A549 (cell line): ENCODE measurements at regions not wholly inside any gene's neighbourhood (a gene's known extent, or its start where the extent isn't known, plus 50 kb on each side); places are given as distances from the start of the nearest gene placed in this dataset.

Experiments
- ATAC-seq, 2 experiments: fragments of 200-7000 bp in 1 of 2; fragments of >200 bp in 1 of 2; cut with Nextera tagmentation in 1 of 2; cut with Tn5 transposase in 1 of 2; 3 replicates each; pipeline versions ENCODE4 v1.8.0 to v1.9.1; 2018 to 2020; ENCODE audit warnings: mild to moderate bottlenecking in 1 of 2, moderate library complexity in 1 of 2
- CTCF ChIA-PET: fragments of 300-600 bp; sonication (Branson Sonifier 250); formaldehyde crosslinking; extraction: SDS; loops from one replicate; lab custom pipeline; 2021; ENCODE audit warnings: antibody characterized with exemption, inconsistent platforms; lab: Yijun Ruan, JAX
- POLR2A ChIA-PET: fragments of 350-600 bp; formaldehyde crosslinking; extraction: SDS; loops from one replicate; lab custom pipeline; 2021; ENCODE audit warnings: antibody characterized with exemption, inconsistent platforms; lab: Yijun Ruan, JAX
- DNase-seq, 2 experiments: peaks; one replicate each; pipeline versions ENCODE4 v3.0.0 to v3.0.0-alpha.2; 2011 to 2016; ENCODE audit warnings: low read depth in 1 of 2, low spot score in 1 of 2
- FAIRE-seq: peaks from 2 replicates; lab custom pipeline; 2011; peaks lifted over from hg19 to GRCh38; lab: Jason Lieb, UNC
- H3K27ac ChIP-seq, 2 experiments: fragments of >200 bp; sonication (Bioruptor Twin); formaldehyde crosslinking; 3 replicates each; pipeline ENCODE4 v1.5.1; 2016 to 2017
- H3K4me1 ChIP-seq: fragments of >200 bp; sonication (Bioruptor Twin); formaldehyde crosslinking; 3 replicates; pipeline ENCODE4 v1.6.1; 2016
- H3K4me2 ChIP-seq: fragments of >200 bp; sonication (Bioruptor Twin); formaldehyde crosslinking; 3 replicates; pipeline ENCODE4 v1.6.1; 2016
- H3K4me3 ChIP-seq: fragments of >200 bp; sonication (Bioruptor Twin); formaldehyde crosslinking; 3 replicates; pipeline ENCODE4 v1.5.1; 2016
- H3K9me3 ChIP-seq: fragments of >200 bp; sonication (Bioruptor Twin); formaldehyde crosslinking; 3 replicates; pipeline ENCODE4 v1.6.1; 2016
- ATOH8 ChIP-seq: fragments of 250-450 bp; sonication (Bioruptor Pico); IDR thresholded peaks from 2 replicates; pipeline ENCODE4 v1.5.0; 2020; ENCODE audit warnings: low read depth, mild to moderate bottlenecking, moderate library complexity
- BHLHE40 ChIP-seq: IDR thresholded peaks from 2 replicates; pipeline ENCODE4 v1.6.1; 2012; ENCODE audit warnings: low read depth, low read length, inconsistent platforms
- CHD2 ChIP-seq: fragments of 150-350 bp; IDR thresholded peaks from 2 replicates; pipeline ENCODE4 v1.6.1; 2014; ENCODE audit warnings: low read length; ENCODE audit not compliant: partially characterized antibody
- EHF ChIP-seq: fragments of 250-450 bp; sonication (Bioruptor Pico); IDR thresholded peaks from 2 replicates; pipeline ENCODE4 v1.5.0; 2020; ENCODE audit warnings: mild to moderate bottlenecking
- ESRRA ChIP-seq: fragments of 150-350 bp; IDR thresholded peaks from 2 replicates; pipeline ENCODE4 v1.6.1; 2014; ENCODE audit warnings: mild to moderate bottlenecking, low read length, borderline replicate concordance
- FOSL2 ChIP-seq, 2 experiments: fragments of 450-650 bp in 1 of 2; fragments of >200 bp in 1 of 2; sonication (Bioruptor Twin) in 1 of 2; formaldehyde crosslinking; IDR thresholded peaks; 2 replicates each; pipeline versions ENCODE4 v1.5.0 to v1.6.1; 2016 to 2020; ENCODE audit warnings: mild to moderate bottlenecking in 1 of 2, moderate library complexity in 1 of 2
- GATA3 ChIP-seq: IDR thresholded peaks from 2 replicates; pipeline ENCODE4 v1.6.1; 2012; ENCODE audit warnings: borderline replicate concordance
- HOXB13 ChIP-seq: fragments of 250-450 bp; sonication (Bioruptor Pico); IDR thresholded peaks from 2 replicates; pipeline ENCODE4 v1.5.0; 2020; ENCODE audit warnings: low read depth, mild to moderate bottlenecking, moderate library complexity
- JUN ChIP-seq, 2 experiments: fragments of >200 bp; sonication (Bioruptor Twin); formaldehyde crosslinking; IDR thresholded peaks; 2 replicates in 1 of 2; 3 replicates in 1 of 2; pipeline ENCODE4 v1.6.1; 2016 to 2017
- MAZ ChIP-seq: fragments of 150-350 bp; IDR thresholded peaks from 2 replicates; pipeline ENCODE4 v1.6.1; 2014; ENCODE audit warnings: antibody characterized with exemption, low read depth, low read length, borderline replicate concordance
- MYC ChIP-seq: IDR thresholded peaks from 2 replicates; pipeline ENCODE4 v1.6.1; 2012; ENCODE audit warnings: mild to moderate bottlenecking, inconsistent platforms, low read length, improper control_type of control experiment, borderline replicate concordance
- NFE2L2 ChIP-seq: fragments of 150-350 bp; conservative IDR thresholded peaks from 2 replicates; pipeline ENCODE4 v1.6.1; 2014; ENCODE audit warnings: low read length
- PHF8 ChIP-seq: fragments of 200-600 bp; sonication (generic); IDR thresholded peaks from 2 replicates; pipeline ENCODE4 v1.6.1; 2016; ENCODE audit warnings: low read depth, mild to moderate bottlenecking, antibody characterized with exemption, moderate library complexity, borderline replicate concordance
- POLR2AphosphoS2 ChIP-seq: conservative IDR thresholded peaks from 2 replicates; pipeline ENCODE4 v1.6.1; 2012; ENCODE audit warnings: low read length, improper control_type of control experiment, inconsistent platforms
- RCOR1 ChIP-seq: fragments of 150-350 bp; IDR thresholded peaks from 2 replicates; pipeline ENCODE4 v1.6.1; 2014; ENCODE audit warnings: antibody characterized with exemption, low read length, low read depth
- REST ChIP-seq: fragments of 200-600 bp; sonication (generic); IDR thresholded peaks from 2 replicates; pipeline ENCODE4 v1.6.1; 2016; ENCODE audit warnings: antibody characterized with exemption, mild to moderate bottlenecking, moderate library complexity
- ZFP36 ChIP-seq: fragments of 450-650 bp; IDR thresholded peaks from 2 replicates; pipeline ENCODE4 v1.6.1; 2014; ENCODE audit warnings: borderline replicate concordance; ENCODE audit not compliant: partially characterized antibody
- ZSCAN20 ChIP-seq: fragments of 250-450 bp; sonication (Bioruptor Pico); IDR thresholded peaks from 2 replicates; pipeline ENCODE4 v1.8.0; 2022; ENCODE audit warnings: mild to moderate bottlenecking, moderate library complexity
- WGBS: methylation state at CpG from one replicate; pipeline ENCODE4 v1.1.6; 2017; ENCODE audit errors: missing lambda C conversion rate; 5-methylcytosine and 5-hydroxymethylcytosine counted together
- TF ChIP-seq, protein P1 (sequence below): IDR thresholded peaks from 2 replicates; pipeline ENCODE4 v1.6.1; 2012
- TF ChIP-seq, protein P2 (sequence below): fragments of >200 bp; sonication (Bioruptor Twin); formaldehyde crosslinking; IDR thresholded peaks from 2 replicates; pipeline ENCODE4 v1.6.1; 2016

DNA sequence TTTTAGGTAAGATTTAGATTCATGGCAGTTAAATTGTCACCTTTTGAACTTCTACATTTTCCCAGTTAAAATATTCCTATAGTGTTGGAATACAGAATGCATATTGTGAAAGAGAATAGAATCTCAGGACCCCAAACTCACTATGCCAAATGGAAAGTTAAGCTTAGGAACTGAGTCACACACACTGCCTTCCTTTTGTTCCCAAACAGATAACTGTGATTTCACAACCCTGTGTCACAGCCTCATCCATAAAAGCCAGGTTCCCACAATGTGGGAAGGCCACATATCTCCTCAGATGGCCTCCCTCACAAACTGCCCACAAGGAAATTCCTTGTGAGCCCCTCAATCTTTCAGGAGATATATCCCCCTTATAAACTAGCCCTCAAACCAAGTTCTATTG, 94.7 kb upstream of the HPF1 start:
- Histone ChIP-seq H3K4me3 (no peak overlapping the region), H3K4me2 (no peak overlapping the region), H3K27ac (no peak overlapping the region), H3K9me3 (0 out of 3 replicates have a peak, but pooled peaks cover 3% of the 10 kb centered on the region), H3K4me1 (no peaks in the 10 kb centered on the region)
- ChIA-PET CTCF (interaction anchor here (0.6 to 0.7 kb wide), 2 partner anchors 11 to 42 kb away, joined by 3 read pairs; no protein-coding TSS in a partner anchor), POLR2A (no interaction called here)
- TF ChIP-seq PHF8, result no peak
- TF ChIP-seq FOSL2 (IDR thresholded peaks at IDR 0.05), result no peak
- no peak for TF ChIP-seq FOSL2 (CRISPR knock-in tag; IDR thresholded peaks at IDR 0.05)
- no peak for TF ChIP-seq ESRRA
- TF ChIP-seq, protein P1, sequence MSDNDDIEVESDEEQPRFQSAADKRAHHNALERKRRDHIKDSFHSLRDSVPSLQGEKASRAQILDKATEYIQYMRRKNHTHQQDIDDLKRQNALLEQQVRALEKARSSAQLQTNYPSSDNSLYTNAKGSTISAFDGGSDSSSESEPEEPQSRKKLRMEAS, result no peak
- TF ChIP-seq JUN (IDR thresholded peaks at IDR 0.05), result no peak
- no peak for ATAC-seq
- no peak for FAIRE-seq
- DNase-seq, result no peak

- no peaks in the 10 kb centered on the region for H3K4me1 ChIP-seq
- no peak overlapping the region for H3K4me2 ChIP-seq
- no peak overlapping the region for H3K27ac ChIP-seq
- no peak for ATAC-seq
- ChIA-PET POLR2A (no interaction called here), CTCF (no interaction called here)
- no peak for TF ChIP-seq MAZ
- TF ChIP-seq NFE2L2, result no peak
- TF ChIP-seq EHF (CRISPR knock-in tag), result no peak
- TF ChIP-seq, protein P2, sequence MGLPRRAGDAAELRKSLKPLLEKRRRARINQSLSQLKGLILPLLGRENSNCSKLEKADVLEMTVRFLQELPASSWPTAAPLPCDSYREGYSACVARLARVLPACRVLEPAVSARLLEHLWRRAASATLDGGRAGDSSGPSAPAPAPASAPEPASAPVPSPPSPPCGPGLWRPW, result no peak
- TF ChIP-seq GATA3, result no peak
- no peak for TF ChIP-seq MYC
- TF ChIP-seq CHD2, result no peak
- TF ChIP-seq BHLHE40, result no peak
- TF ChIP-seq REST, result no peak
- no peak for TF ChIP-seq ZSCAN20 (CRISPR knock-in tag)
- no peak for TF ChIP-seq ATOH8
- no peak for TF ChIP-seq POLR2AphosphoS2
- TF ChIP-seq, protein P1, result no peak
- no peak for TF ChIP-seq HOXB13
- no peak for TF ChIP-seq ZFP36
- no peak for TF ChIP-seq RCOR1
- FAIRE-seq, result no peak
- no peaks in the 10 kb centered on the region for H3K9me3 ChIP-seq
- 55% methylated on average over 3 of the region's 3 CpGs for WGBS
- no peak overlapping the region for H3K4me3 ChIP-seq
- no peak for DNase-seq
Measured at GRCh38 chr4:169851750-169852149, 94.0 kb upstream of the HPF1 start.
